NCI-H1694 treated with DMSO at 0.1 percent for 48 hours (cell line): ENCODE measurements at regions not wholly inside any gene's neighbourhood (a gene's known extent, or its start where the extent isn't known, plus 50 kb on each side); places are given as distances from the start of the nearest gene placed in this dataset.
"Not testable (repeated sequence)": the region's sequence is repeated elsewhere in the genome, so short reads cannot be mapped to it uniquely, and the experiment has no call there.

Experiments
- DNase-seq: peaks from one replicate; lab custom pipeline; 2025; lab: John Stamatoyannopoulos, UW

- not testable (repeated sequence) for DNase-seq
Observed at GRCh38 chr5:101205065-101205464, 302.0 kb upstream of the ST8SIA4 start.

- not testable (repeated sequence) for DNase-seq
Observed at GRCh38 chr5:101180365-101180764, 277.3 kb upstream of the ST8SIA4 start.

GRCh38 chr5:101176605-101177004 is 273.5 kb upstream of the ST8SIA4 start:
- no peak for DNase-seq

- DNase-seq: no peak
Observed at GRCh38 chr5:101174981-101175380, 271.9 kb upstream of the ST8SIA4 start.

- DNase-seq: no peak
Observed at GRCh38 chr5:101163088-101163487, 260.0 kb upstream of the ST8SIA4 start.

GRCh38 chr5:101160002-101160401 is 256.9 kb upstream of the ST8SIA4 start:
- no peak for DNase-seq

- no peak for DNase-seq
Observed at GRCh38 chr5:101159006-101159405, 255.9 kb upstream of the ST8SIA4 start.

- DNase-seq: no peak
Observed at GRCh38 chr5:101153526-101153925, 250.4 kb upstream of the ST8SIA4 start.

- DNase-seq: no peak
Observed at GRCh38 chr5:101143526-101143925, 240.4 kb upstream of the ST8SIA4 start.

GRCh38 chr5:101142102-101142501 is 239.0 kb upstream of the ST8SIA4 start:
- DNase-seq: no peak

- no peak for DNase-seq
Observed at GRCh38 chr5:101136454-101136853, 233.4 kb upstream of the ST8SIA4 start.

GRCh38 chr5:101123363-101123762 is 220.3 kb upstream of the ST8SIA4 start:
- DNase-seq: no peak

GRCh38 chr5:101112645-101113044 is 209.6 kb upstream of the ST8SIA4 start:
- no peak for DNase-seq

GRCh38 chr5:101103874-101104273 is 200.8 kb upstream of the ST8SIA4 start:
- DNase-seq: no peak

- DNase-seq: no peak
Observed at GRCh38 chr5:101102506-101102905, 199.4 kb upstream of the ST8SIA4 start.

GRCh38 chr5:101091902-101092301 is 188.8 kb upstream of the ST8SIA4 start:
- DNase-seq: no peak

GRCh38 chr5:101084353-101084752 is 181.3 kb upstream of the ST8SIA4 start:
- no peak for DNase-seq

- DNase-seq: no peak
Observed at GRCh38 chr5:101080462-101081240, 177.6 kb upstream of the ST8SIA4 start.

- DNase-seq: no peak
Observed at GRCh38 chr5:101068298-101068697, 165.2 kb upstream of the ST8SIA4 start.

GRCh38 chr5:101067429-101067828 is 164.3 kb upstream of the ST8SIA4 start:
- DNase-seq: peak; percentile 39

GRCh38 chr5:101062902-101063301 is 159.8 kb upstream of the ST8SIA4 start:
- DNase-seq: no peak

GRCh38 chr5:101047181-101047580 is 144.1 kb upstream of the ST8SIA4 start:
- no peak for DNase-seq

GRCh38 chr5:101045689-101046088 is 142.6 kb upstream of the ST8SIA4 start:
- no peak for DNase-seq

- DNase-seq: not testable (repeated sequence)
Observed at GRCh38 chr5:101040002-101040401, 136.9 kb upstream of the ST8SIA4 start.
